Erythroblast (primary cell): ENCODE measurements at regions not wholly inside any gene's neighbourhood (a gene's known extent, or its start where the extent isn't known, plus 50 kb on each side); places are given as distances from the start of the nearest gene placed in this dataset.

Experiments used
- GATA1 ChIP-seq: IDR thresholded peaks from 2 replicates; pipeline ENCODE4 v1.6.1; 2011; ENCODE audit warnings: low read depth, mild to moderate bottlenecking, control low read depth, low read length, moderate library complexity
- POLR2A ChIP-seq: IDR thresholded peaks from 2 replicates; pipeline ENCODE4 v1.6.1; 2011; ENCODE audit warnings: mild to moderate bottlenecking, low read length

- TF ChIP-seq POLR2A, result no peak
- no peak for TF ChIP-seq GATA1
Observed at GRCh38 chr6:167472880-167473279, 148.0 kb downstream of the TTLL2 start.
